Liver (tissue), 3 donors: ENCODE measurements at regions not wholly inside any gene's neighbourhood (a gene's known extent, or its start where the extent isn't known, plus 50 kb on each side); places are given as distances from the start of the nearest gene placed in this dataset.

Source experiments
- FOXA1 ChIP-seq: IDR thresholded peaks from 2 replicates; pipeline ENCODE4 v1.6.1; 2016; ENCODE audit warnings: antibody characterized with exemption
- SP1 ChIP-seq: IDR thresholded peaks from 2 replicates; pipeline ENCODE4 v1.6.1; 2018; ENCODE audit warnings: antibody characterized with exemption, mild to moderate bottlenecking
- TAF1 ChIP-seq: conservative IDR thresholded peaks from 2 replicates; pipeline ENCODE4 v1.6.1; 2016; ENCODE audit warnings: antibody characterized with exemption, mild to moderate bottlenecking
- TF ChIP-seq, protein P1 (sequence below): fragments of 150-350 bp; IDR thresholded peaks from 2 replicates; pipeline ENCODE4 v1.5.1; 2017; ENCODE audit warnings: improper control_type of control experiment, low read depth, low read length; ENCODE audit not compliant: missing input control
- donor health status: healthy.
- donor health status: healthy.

DNA sequence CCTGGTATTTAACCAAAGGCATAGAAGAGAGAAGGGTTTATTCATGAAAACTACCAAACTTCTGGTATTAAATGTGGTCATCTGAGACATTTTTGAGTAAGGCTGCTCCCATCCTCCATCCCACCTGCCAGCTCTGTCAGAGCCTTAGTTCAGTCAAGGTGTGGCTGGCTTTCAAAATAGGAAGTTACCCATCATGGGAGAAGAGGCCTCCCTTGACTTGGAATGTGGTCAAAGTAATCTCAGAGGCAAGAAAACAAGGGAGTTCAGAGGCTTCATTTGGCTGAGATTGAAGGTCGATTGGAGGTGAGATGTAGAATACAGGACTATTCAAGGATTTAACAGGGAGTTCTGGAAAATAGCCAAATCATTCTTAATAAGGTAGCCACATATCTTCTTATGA, 540.4 kb upstream of the ARRDC4 start:
- TF ChIP-seq, protein P1, sequence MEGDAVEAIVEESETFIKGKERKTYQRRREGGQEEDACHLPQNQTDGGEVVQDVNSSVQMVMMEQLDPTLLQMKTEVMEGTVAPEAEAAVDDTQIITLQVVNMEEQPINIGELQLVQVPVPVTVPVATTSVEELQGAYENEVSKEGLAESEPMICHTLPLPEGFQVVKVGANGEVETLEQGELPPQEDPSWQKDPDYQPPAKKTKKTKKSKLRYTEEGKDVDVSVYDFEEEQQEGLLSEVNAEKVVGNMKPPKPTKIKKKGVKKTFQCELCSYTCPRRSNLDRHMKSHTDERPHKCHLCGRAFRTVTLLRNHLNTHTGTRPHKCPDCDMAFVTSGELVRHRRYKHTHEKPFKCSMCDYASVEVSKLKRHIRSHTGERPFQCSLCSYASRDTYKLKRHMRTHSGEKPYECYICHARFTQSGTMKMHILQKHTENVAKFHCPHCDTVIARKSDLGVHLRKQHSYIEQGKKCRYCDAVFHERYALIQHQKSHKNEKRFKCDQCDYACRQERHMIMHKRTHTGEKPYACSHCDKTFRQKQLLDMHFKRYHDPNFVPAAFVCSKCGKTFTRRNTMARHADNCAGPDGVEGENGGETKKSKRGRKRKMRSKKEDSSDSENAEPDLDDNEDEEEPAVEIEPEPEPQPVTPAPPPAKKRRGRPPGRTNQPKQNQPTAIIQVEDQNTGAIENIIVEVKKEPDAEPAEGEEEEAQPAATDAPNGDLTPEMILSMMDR = no peak
- no peak for TF ChIP-seq TAF1
- TF ChIP-seq FOXA1 = no peak
- no peak for TF ChIP-seq SP1
